Activated T-helper 2 cell treated with anti-CD3 and anti-CD28 coated beads, Interferon-gamma antibody, Interleukin-2, Interleukin-4, amounts not matched to agents 10 μg/mL and 5 μg/mL and 100 μg/mL, durations not matched to agents 14 hours and 24 hours and 36 hours (primary cell): ENCODE measurements at regions not wholly inside any gene's neighbourhood (a gene's known extent, or its start where the extent isn't known, plus 50 kb on each side); places are given as distances from the start of the nearest gene placed in this dataset.

Source experiments
- DNase-seq: peaks from one replicate; pipeline ENCODE4 v3.0.0; 2021; ENCODE audit warnings: low spot score
- H3K27ac Mint-ChIP-seq: one replicate; pipeline ENCODE4 v1.8.0; 2021; ENCODE audit warnings: mixed read lengths
- H3K27me3 Mint-ChIP-seq: one replicate; pipeline ENCODE4 v1.8.0; 2021; ENCODE audit warnings: low read depth, mixed read lengths
- H3K36me3 Mint-ChIP-seq: one replicate; pipeline ENCODE4 v1.8.0; 2021; ENCODE audit warnings: low read depth, mixed read lengths
- H3K4me1 Mint-ChIP-seq: one replicate; pipeline ENCODE4 v1.8.0; 2021; ENCODE audit warnings: low read depth, mixed read lengths
- H3K4me3 Mint-ChIP-seq: one replicate; pipeline ENCODE4 v1.8.0; 2021; ENCODE audit warnings: low read depth, mild to moderate bottlenecking, moderate library complexity, mixed read lengths
- H3K9me3 Mint-ChIP-seq: one replicate; pipeline ENCODE4 v1.8.0; 2021; ENCODE audit warnings: mixed read lengths
- intact Hi-C: fragments of 100-400 bp; cut with micrococcal nuclease; formaldehyde crosslinking; loops from one replicate; pipeline ENCODE4 v1.15.1; 2023

DNA sequence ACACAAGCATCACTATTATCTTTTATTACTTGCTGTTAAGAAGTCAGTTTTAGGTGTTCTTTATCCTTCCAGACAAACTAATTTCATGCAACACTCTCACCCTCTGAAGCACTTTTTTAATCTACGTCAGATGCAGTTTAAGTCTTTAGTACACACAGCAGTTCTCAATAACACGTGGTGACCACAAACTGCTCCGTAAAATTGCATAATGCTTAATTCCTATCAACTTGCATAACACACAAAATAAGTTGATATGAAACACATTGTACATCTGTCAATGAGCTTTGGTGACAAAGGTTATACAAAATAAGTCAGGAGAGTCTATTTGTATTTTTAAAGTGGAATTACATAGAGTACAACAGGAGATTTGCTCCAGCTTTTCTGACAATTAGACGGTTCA is 140.9 kb upstream of the ETS2 start:
- DNase-seq, result no peak
- Mint-ChIP-seq H3K27ac (no peak overlapping the region), H3K27me3 (peaks cover 51% of the 10 kb centered on the region), H3K4me3 (no peak overlapping the region), H3K9me3 (no peaks in the 10 kb centered on the region), H3K36me3 (no peaks in the 10 kb centered on the region), H3K4me1 (peaks cover 6% of the 10 kb centered on the region)
- intact Hi-C loops, result loop anchor here (5.0 to 10.0 kb wide), 2 partner anchors 158 to 470 kb away; no protein-coding TSS in a partner anchor

DNA sequence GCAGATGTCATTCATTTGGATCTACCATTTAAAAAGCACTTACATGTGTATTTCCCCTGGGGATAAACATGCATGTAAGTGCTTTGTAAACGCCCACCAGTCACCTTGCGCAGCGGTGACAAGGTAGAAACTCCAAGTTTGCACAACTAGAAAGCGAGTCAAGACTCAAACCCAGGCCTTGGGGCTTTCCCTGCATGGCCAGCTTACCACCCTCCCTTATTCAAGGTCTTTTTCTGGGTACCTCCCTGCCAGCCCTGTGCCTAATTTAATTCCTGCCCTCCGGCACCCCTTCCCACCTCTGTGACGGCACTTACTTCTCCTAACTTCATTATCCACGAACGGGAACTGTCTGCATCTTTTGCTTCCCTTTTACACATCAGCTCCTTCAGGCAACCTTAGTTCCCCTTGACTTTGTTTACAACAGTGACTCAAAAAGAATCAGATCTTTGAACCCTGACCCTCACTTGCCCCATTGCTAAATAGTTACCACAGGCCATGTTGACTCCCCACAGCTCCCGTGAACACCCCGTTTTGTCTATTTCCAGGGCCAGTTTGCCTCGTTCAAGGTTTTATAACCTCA is 138.3 kb upstream of the ETS2 start:
- Mint-ChIP-seq H3K4me1 (no peaks in the 10 kb centered on the region), H3K27ac (no peak overlapping the region), H3K4me3 (no peak overlapping the region), H3K27me3 (peaks cover 35% of the 10 kb centered on the region), H3K36me3 (no peaks in the 10 kb centered on the region), H3K9me3 (no peaks in the 10 kb centered on the region)
- DNase-seq, result no peak
- intact Hi-C loops, result loop anchor here (10.0 kb wide), 1 partner anchor 467 kb away; no protein-coding TSS in a partner anchor

DNA sequence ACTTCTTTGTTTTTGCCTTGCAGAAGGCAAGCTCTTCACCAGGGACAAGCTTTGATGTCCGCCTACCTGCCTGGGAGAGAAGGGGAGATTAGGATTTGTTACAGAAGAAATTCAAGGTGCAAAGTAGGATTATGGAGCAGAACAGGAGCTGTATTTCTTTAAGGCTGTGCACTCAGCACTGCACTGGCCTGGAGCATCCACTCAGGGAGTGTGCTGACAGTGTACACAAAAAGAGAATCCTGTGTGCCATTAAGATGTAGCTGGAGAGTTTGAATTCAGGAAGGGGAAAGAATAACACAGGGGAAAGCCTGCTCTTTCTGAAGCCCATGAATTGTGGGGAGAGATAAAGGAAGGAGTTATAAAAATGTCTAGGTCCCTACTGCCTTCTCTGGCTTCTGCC is 137.7 kb upstream of the ETS2 start:
- Mint-ChIP-seq H3K4me1 (no peaks in the 10 kb centered on the region), H3K27ac (no peak overlapping the region), H3K4me3 (no peak overlapping the region), H3K36me3 (no peaks in the 10 kb centered on the region), H3K9me3 (no peaks in the 10 kb centered on the region), H3K27me3 (peaks cover 35% of the 10 kb centered on the region)
- intact Hi-C loops, result loop anchor here (10.0 kb wide), 1 partner anchor 467 kb away; no protein-coding TSS in a partner anchor
- DNase-seq, result no peak

DNA sequence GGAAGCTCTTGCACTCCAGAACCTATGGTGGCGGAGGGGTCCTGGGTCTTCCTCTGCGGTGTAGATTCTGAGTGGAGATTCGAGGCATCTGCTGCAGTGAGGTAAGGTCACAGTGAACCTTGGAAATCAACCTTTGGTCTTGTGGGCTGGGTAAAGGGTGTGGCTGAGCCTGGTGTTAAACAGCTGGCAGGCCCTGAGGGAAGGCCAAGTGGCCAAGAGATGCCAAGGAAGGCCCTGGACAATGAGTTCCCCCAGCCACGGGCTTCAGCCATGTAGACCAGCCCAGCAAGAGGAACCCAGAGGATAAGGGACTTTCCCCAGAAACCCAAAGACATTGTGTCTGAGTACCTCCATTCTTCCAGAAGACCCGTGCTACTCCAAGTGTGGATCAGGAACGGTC is 137.2 kb upstream of the ETS2 start:
- Mint-ChIP-seq H3K4me1 (no peaks in the 10 kb centered on the region), H3K9me3 (no peaks in the 10 kb centered on the region), H3K36me3 (no peaks in the 10 kb centered on the region), H3K27me3 (peaks cover 31% of the 10 kb centered on the region), H3K27ac (no peak overlapping the region), H3K4me3 (no peak overlapping the region)
- intact Hi-C loops, result loop anchor here (10.0 kb wide), 1 partner anchor 466 kb away; no protein-coding TSS in a partner anchor
- DNase-seq, result no peak

DNA sequence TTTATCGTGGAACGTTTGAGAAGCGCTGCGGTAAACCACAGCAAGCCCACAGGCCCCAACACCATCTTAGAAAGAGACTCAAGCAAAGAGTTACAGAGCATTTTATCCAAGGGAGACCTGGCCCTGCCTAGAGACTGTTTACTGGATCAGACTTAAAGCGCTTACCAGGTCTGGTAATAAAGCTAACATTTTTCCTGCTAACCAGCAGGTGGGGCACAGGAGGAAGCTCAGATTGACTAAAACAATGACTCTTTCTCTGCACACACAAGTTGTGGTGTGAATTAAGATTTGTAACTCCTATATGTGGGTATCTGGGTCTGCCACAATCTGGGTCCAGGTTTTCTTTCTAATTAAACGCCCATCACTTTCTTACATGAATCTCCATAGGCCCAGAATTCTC is 136.5 kb upstream of the ETS2 start:
- no peak overlapping the region for H3K4me3 Mint-ChIP-seq
- peaks cover 30% of the 10 kb centered on the region for H3K27me3 Mint-ChIP-seq
- no peaks in the 10 kb centered on the region for H3K36me3 Mint-ChIP-seq
- intact Hi-C loops, result loop anchor here (10.0 kb wide), 1 partner anchor 466 kb away; no protein-coding TSS in a partner anchor
- H3K9me3 Mint-ChIP-seq, result no peaks in the 10 kb centered on the region
- DNase-seq, result no peak
- no peak overlapping the region for H3K27ac Mint-ChIP-seq
- H3K4me1 Mint-ChIP-seq, result no peaks in the 10 kb centered on the region

DNA sequence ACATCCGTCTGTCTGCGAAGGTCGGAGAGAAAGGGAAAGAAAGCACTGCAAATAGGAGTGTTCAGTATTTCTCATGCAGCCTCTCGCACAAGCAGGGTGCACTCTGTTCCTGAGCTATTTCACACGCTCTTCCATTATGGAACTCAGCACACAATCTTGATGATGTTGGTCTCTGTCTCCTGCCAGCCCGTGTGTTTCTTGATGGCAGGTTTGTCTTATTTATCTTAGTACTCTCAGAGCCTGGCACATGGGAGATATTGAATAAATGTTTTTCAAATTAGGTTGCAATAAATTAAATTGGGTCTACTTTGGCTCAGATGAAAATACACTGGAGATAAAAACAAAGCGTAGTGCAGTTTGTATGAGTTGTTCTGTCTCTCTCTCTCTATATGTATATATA is 134.9 kb upstream of the ETS2 start:
- no peak overlapping the region for H3K4me3 Mint-ChIP-seq
- no peaks in the 10 kb centered on the region for H3K9me3 Mint-ChIP-seq
- no peaks in the 10 kb centered on the region for H3K4me1 Mint-ChIP-seq
- DNase-seq, result no peak
- no peak overlapping the region for H3K27ac Mint-ChIP-seq
- no peaks in the 10 kb centered on the region for H3K36me3 Mint-ChIP-seq
- H3K27me3 Mint-ChIP-seq, result peaks cover 20% of the 10 kb centered on the region
- intact Hi-C loops, result no loop called here

DNA sequence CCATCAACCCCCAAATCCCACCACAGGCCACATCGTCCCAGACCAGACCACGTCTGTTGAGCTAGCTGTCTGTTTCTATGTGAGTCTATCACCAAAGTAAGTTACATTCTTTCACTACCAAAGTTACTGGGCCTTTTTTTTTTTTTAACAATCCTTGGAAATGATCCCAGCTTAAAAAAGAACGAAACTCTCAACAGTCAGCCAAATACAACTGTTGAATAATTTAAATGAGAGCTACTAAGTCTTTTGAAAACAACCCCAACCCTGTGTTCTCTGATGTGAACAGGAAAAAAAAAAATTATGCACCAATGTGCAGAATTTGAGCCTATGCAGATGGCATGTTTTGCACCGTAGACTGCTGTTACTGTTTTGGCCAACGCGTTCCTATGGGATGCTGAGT is 134.0 kb upstream of the ETS2 start:
- H3K27ac Mint-ChIP-seq, result no peak overlapping the region
- DNase-seq, result no peak
- intact Hi-C loops, result no loop called here
- H3K4me3 Mint-ChIP-seq, result no peak overlapping the region
- H3K4me1 Mint-ChIP-seq, result no peaks in the 10 kb centered on the region
- no peaks in the 10 kb centered on the region for H3K9me3 Mint-ChIP-seq
- H3K36me3 Mint-ChIP-seq, result no peaks in the 10 kb centered on the region
- peaks cover 18% of the 10 kb centered on the region for H3K27me3 Mint-ChIP-seq

DNA sequence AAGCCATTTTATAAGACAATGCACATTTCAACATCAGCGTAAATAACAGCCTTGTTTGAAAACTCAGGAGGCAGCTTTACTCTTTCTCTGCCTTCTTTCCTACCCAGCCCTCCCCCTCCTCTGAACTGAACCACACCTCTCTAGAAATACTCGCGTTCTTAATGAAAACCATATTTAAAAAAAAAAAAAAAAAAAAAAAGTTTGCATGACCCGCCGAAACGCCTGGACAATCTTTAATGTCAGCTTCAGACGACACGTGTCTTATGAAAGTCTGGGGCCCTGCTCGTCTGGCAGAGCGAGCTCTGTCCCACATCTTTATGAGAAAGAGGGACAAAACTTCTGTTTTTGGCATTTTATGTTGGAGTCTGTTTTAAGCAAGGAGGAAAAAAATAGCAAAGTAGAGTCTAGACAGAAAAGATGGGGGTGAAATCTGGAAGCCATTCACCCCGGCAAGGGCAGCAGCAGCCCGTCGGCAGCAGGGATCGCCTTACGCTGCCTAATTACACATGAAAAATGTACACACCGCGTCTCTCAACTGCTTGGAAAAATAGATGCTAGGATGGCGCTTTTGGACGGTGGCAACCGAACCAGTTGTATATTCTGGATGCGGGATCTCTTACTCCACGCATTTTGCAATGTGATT is 130.4 kb upstream of the ETS2 start:
- intact Hi-C loops, result no loop called here
- peaks cover 19% of the 10 kb centered on the region for H3K27me3 Mint-ChIP-seq
- no peak overlapping the region for H3K4me3 Mint-ChIP-seq
- no peaks in the 10 kb centered on the region for H3K9me3 Mint-ChIP-seq
- no peaks in the 10 kb centered on the region for H3K36me3 Mint-ChIP-seq
- peaks cover 8% of the 10 kb centered on the region for H3K4me1 Mint-ChIP-seq
- no peak overlapping the region for H3K27ac Mint-ChIP-seq
- DNase-seq, result no peak

DNA sequence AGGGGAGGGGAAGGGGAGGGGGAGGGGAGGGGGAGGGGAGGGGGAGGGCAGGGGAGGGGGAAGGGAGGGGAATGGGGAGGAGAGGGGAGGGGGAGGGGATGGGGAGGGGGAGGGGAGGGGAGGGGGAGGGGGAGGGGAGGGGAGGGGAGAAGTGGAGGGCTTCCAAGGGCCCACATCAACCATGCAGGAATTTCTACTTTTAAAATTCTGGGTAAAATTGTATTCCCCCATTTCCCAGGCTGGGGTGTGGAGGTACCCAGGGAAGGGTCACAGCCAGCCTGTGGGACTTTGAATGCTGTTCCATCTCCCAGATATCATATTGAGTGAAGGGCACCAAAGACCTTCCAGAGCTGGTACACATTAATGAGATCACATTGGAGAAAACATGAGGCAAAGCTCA is 126.9 kb upstream of the ETS2 start:
- Mint-ChIP-seq H3K27me3 (peaks cover 21% of the 10 kb centered on the region), H3K9me3 (no peaks in the 10 kb centered on the region), H3K36me3 (no peaks in the 10 kb centered on the region), H3K4me1 (peaks cover 8% of the 10 kb centered on the region), H3K27ac (no peak overlapping the region), H3K4me3 (no peak overlapping the region)
- intact Hi-C loops, result no loop called here
- DNase-seq, result no peak

DNA sequence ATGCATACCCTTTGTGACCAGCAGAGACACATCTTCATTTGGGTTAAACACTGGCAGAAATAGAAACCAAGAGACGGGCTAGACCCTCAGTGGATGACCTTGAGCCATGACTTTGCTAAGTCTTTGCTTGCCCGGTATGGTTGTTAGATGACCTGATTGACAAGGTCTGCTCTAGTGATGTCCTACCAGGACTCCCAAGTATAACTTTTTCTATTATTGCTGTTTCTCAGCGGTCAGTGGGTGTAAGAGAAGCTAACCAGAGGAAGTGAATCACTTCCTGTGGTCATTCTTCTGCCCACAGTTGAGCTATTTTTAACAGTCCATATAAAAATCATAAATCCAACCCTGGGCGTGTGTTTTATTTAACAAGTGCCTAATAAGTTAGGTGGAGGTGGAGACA is 126.2 kb upstream of the ETS2 start:
- no peaks in the 10 kb centered on the region for H3K36me3 Mint-ChIP-seq
- DNase-seq, result no peak
- no peak overlapping the region for H3K27ac Mint-ChIP-seq
- H3K4me3 Mint-ChIP-seq, result no peak overlapping the region
- no peaks in the 10 kb centered on the region for H3K9me3 Mint-ChIP-seq
- intact Hi-C loops, result no loop called here
- H3K27me3 Mint-ChIP-seq, result peaks cover 21% of the 10 kb centered on the region
- H3K4me1 Mint-ChIP-seq, result peaks cover 8% of the 10 kb centered on the region

DNA sequence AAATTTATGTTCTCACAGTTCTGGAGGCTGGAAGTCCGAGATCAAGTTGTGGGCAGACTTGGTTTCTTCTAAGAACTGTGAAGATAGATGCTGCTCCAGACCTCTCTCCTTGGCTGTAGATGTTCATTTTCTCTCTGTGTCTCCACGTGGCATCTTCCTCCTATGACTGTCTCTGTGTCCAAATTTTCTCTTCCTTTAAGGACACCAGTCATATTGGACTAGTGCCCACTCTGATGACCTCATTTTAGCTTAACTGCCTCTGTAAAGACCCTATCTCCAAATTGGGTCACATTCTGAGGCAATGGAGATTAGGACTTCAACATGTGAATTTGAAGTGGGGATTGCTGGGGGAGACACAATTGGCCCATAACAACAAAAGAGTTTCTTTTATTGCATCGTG is 125.3 kb upstream of the ETS2 start:
- Mint-ChIP-seq H3K9me3 (no peaks in the 10 kb centered on the region), H3K4me1 (peaks cover 8% of the 10 kb centered on the region), H3K27ac (no peak overlapping the region), H3K27me3 (peaks cover 21% of the 10 kb centered on the region), H3K36me3 (no peaks in the 10 kb centered on the region), H3K4me3 (no peak overlapping the region)
- no peak for DNase-seq
- intact Hi-C loops, result no loop called here

DNA sequence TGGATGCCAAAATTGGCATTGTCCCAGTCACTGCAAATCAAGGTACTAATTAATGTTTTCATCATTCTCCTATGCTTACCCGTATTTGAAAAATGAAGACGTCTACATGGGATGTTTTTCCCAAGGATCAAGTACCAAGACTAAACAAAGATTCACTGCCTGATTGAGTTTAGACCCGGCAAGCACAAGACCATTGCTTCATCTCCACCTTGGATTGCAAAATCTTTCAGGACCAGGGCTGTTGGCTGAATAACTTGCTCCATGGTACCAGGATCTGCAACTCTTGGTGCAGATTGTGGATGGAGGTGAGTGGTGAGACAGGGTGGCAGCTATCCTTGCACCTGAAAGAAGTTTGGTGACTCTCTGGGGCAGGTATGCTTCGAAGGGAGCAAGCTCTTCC is 122.5 kb upstream of the ETS2 start:
- no peak overlapping the region for H3K27ac Mint-ChIP-seq
- intact Hi-C loops, result no loop called here
- H3K27me3 Mint-ChIP-seq, result peaks cover 18% of the 10 kb centered on the region
- H3K9me3 Mint-ChIP-seq, result no peaks in the 10 kb centered on the region
- no peak for DNase-seq
- H3K4me1 Mint-ChIP-seq, result peaks cover 8% of the 10 kb centered on the region
- no peaks in the 10 kb centered on the region for H3K36me3 Mint-ChIP-seq
- no peak overlapping the region for H3K4me3 Mint-ChIP-seq

DNA sequence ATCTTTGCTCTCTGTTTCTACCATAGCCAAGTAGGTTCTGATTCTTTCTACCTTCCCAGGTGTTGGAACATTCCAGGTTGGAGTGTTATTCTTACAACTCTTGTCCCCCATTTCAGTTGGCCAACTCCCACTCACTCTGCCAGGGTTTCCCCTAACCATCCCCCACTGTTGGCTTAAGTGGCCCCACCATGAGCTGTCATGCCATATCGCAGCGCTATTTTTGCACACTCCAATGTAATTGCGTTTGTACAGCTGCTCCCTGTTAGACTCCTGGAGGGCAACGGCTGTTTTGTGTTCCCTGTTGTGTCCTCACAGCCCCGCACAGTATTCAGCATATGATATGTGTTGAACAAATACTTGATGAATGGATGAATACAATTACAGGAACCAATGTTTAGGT is 117.7 kb upstream of the ETS2 start:
- Mint-ChIP-seq H3K9me3 (no peaks in the 10 kb centered on the region), H3K27me3 (peaks cover 18% of the 10 kb centered on the region), H3K27ac (no peak overlapping the region), H3K36me3 (no peaks in the 10 kb centered on the region), H3K4me3 (no peak overlapping the region), H3K4me1 (no peaks in the 10 kb centered on the region)
- intact Hi-C loops, result no loop called here
- no peak for DNase-seq
